ENCODE measurements at regions not wholly inside any gene's neighbourhood (a gene's known extent, or its start where the extent isn't known, plus 50 kb on each side); places are given as distances from the start of the nearest gene placed in this dataset.
"Not testable (repeated sequence)": the region's sequence is repeated elsewhere in the genome, so short reads cannot be mapped to it uniquely, and the experiment has no call there.

GRCh38 chr4:133314991-133315390, 165.9 kb downstream of the PCDH10 start:
- Histone ChIP-seq H3K36me3 (ENCODE audit: low read depth) (no peaks in the 10 kb centered on the region), H3K27ac (ENCODE audit: poor library complexity, severe bottlenecking) (no peak overlapping the region), H3K9me3 (ENCODE audit: severe bottlenecking) (no peaks in the 10 kb centered on the region), H3K27me3 (ENCODE audit: insufficient read depth, poor library complexity, severe bottlenecking) (no peaks in the 10 kb centered on the region), H3K4me3 (ENCODE audit: severe bottlenecking) (no peak overlapping the region), H3K4me1 (ENCODE audit: insufficient read depth, poor library complexity, severe bottlenecking) (no peaks in the 10 kb centered on the region)
- no peak for TF ChIP-seq CTCF (IDR thresholded peaks at IDR 0.05; ENCODE audit: poor library complexity, severe bottlenecking)
- ATAC-seq (ENCODE audit: low read depth) = no peak
- DNase-seq (ENCODE audit: low spot score) = no peak

GRCh38 chr4:133287396-133287795, 138.3 kb downstream of the PCDH10 start:
- Histone ChIP-seq H3K36me3 (ENCODE audit: low read depth) (no peaks in the 10 kb centered on the region), H3K9me3 (ENCODE audit: severe bottlenecking) (no peaks in the 10 kb centered on the region), H3K27ac (ENCODE audit: poor library complexity, severe bottlenecking) (no peak overlapping the region), H3K27me3 (ENCODE audit: insufficient read depth, poor library complexity, severe bottlenecking) (no peaks in the 10 kb centered on the region), H3K4me1 (ENCODE audit: insufficient read depth, poor library complexity, severe bottlenecking) (no peaks in the 10 kb centered on the region), H3K4me3 (ENCODE audit: severe bottlenecking) (no peak overlapping the region)
- ATAC-seq (ENCODE audit: low read depth) = no peak
- TF ChIP-seq CTCF (IDR thresholded peaks at IDR 0.05; ENCODE audit: poor library complexity, severe bottlenecking) = no peak
- no peak for DNase-seq (ENCODE audit: low spot score)

- Histone ChIP-seq H3K9me3 (ENCODE audit: severe bottlenecking) (no peaks in the 10 kb centered on the region), H3K36me3 (ENCODE audit: low read depth) (no peaks in the 10 kb centered on the region), H3K4me1 (ENCODE audit: insufficient read depth, poor library complexity, severe bottlenecking) (no peaks in the 10 kb centered on the region), H3K27me3 (ENCODE audit: insufficient read depth, poor library complexity, severe bottlenecking) (no peaks in the 10 kb centered on the region), H3K27ac (ENCODE audit: poor library complexity, severe bottlenecking) (no peak overlapping the region), H3K4me3 (ENCODE audit: severe bottlenecking) (no peak overlapping the region)
- ATAC-seq (ENCODE audit: low read depth) (no peak), DNase-seq (ENCODE audit: low spot score) (no peak)
- TF ChIP-seq CTCF (IDR thresholded peaks at IDR 0.05; ENCODE audit: poor library complexity, severe bottlenecking) = no peak
These were observed 129.5 kb downstream of the PCDH10 start for GRCh38 chr4:133278591-133278990.

GRCh38 chr4:133277940-133278339, 128.8 kb downstream of the PCDH10 start:
- H3K4me3 ChIP-seq (ENCODE audit: severe bottlenecking); H3K9me3 ChIP-seq (ENCODE audit: severe bottlenecking); H3K4me1 ChIP-seq (ENCODE audit: insufficient read depth, poor library complexity, severe bottlenecking); H3K27me3 ChIP-seq (ENCODE audit: insufficient read depth, poor library complexity, severe bottlenecking); DNase-seq (ENCODE audit: low spot score); H3K36me3 ChIP-seq (ENCODE audit: low read depth); ATAC-seq (ENCODE audit: low read depth); H3K27ac ChIP-seq (ENCODE audit: poor library complexity, severe bottlenecking): not testable (repeated sequence)

GRCh38 chr4:133275246-133275645, 126.2 kb downstream of the PCDH10 start:
- ATAC-seq (ENCODE audit: low read depth) = no peak
- H3K27ac ChIP-seq (ENCODE audit: poor library complexity, severe bottlenecking) = no peak overlapping the region
- DNase-seq (ENCODE audit: low spot score) = no peak

More at GRCh38 chr4:133275246-133275645, 126.2 kb downstream of the PCDH10 start:
- no peaks in the 10 kb centered on the region for H3K27me3 ChIP-seq (ENCODE audit: insufficient read depth, poor library complexity, severe bottlenecking)
- no peaks in the 10 kb centered on the region for H3K9me3 ChIP-seq (ENCODE audit: severe bottlenecking)
- H3K4me3 ChIP-seq (ENCODE audit: severe bottlenecking) = no peak overlapping the region
- no peaks in the 10 kb centered on the region for H3K36me3 ChIP-seq (ENCODE audit: low read depth)
- TF ChIP-seq CTCF (IDR thresholded peaks at IDR 0.05; ENCODE audit: poor library complexity, severe bottlenecking) = no peak
- H3K4me1 ChIP-seq (ENCODE audit: insufficient read depth, poor library complexity, severe bottlenecking) = no peaks in the 10 kb centered on the region

Measured in RWPE2 (cell line).